ENCODE measurements at regions not wholly inside any gene's neighbourhood (a gene's known extent, or its start where the extent isn't known, plus 50 kb on each side); places are given as distances from the start of the nearest gene placed in this dataset.

DNA sequence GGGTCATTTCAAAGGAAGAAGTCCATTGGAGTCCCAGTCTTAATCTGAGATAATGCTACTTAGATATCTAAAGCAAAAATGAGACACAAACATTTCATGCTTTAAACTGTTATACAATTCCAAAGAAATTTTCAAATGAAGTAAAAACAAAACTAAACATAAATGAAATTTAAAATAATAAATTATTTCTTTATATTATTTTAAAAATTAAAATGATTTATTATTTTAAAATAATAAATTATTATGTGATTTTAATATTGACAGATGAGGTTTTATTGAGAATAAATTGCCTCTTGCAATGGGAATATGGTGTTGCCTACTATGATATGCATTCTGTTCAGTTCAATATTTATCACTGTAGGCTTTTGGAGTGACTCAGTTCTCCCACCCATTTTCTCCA is 93.7 kb upstream of the BACH2 start:
- Histone ChIP-seq H3K27me3 (ENCODE audit: insufficient read depth, low read length) (no peaks in the 10 kb centered on the region), H3K4me1 (ENCODE audit: insufficient read depth, low read length, severe bottlenecking) (peaks cover 82% of the 10 kb centered on the region), H4K20me1 (ENCODE audit: insufficient read depth, low read length) (no peaks in the 10 kb centered on the region), H3K36me3 (ENCODE audit: insufficient read depth, low read length) (no peaks in the 10 kb centered on the region; the same call in 1 of the 2 replicates), H3F3A (ENCODE audit: insufficient read depth, low read length) (0 out of 2 replicates have a peak, but pooled peaks cover 4% of the 10 kb centered on the region), H3K9me2 (ENCODE audit: low read depth, low read length) (no peaks in the 10 kb centered on the region), H3K4me3 (ENCODE audit: low read depth, low read length, poor library complexity, severe bottlenecking) (no peak overlapping the region), H3K9me3 (ENCODE audit: low read length) (no peaks in the 10 kb centered on the region), H2AFZ (ENCODE audit: low read length) (no peak overlapping the region), H3K4me2 (ENCODE audit: low read length) (no peak overlapping the region), H3K79me2 (ENCODE audit: insufficient read depth, low read length) (no peaks in the 10 kb centered on the region), H3K9ac (ENCODE audit: low read length) (no peak overlapping the region), H3K27ac (ENCODE audit: low read depth, low read length, poor library complexity, severe bottlenecking) (peak overlapping the region; percentile 100)
- TF ChIP-seq CTCF (IDR thresholded peaks at IDR 0.05; ENCODE audit: low read length) (no peak), EZH2 (IDR thresholded peaks at IDR 0.05; ENCODE audit: borderline replicate concordance, low read length) (no peak)

DNA sequence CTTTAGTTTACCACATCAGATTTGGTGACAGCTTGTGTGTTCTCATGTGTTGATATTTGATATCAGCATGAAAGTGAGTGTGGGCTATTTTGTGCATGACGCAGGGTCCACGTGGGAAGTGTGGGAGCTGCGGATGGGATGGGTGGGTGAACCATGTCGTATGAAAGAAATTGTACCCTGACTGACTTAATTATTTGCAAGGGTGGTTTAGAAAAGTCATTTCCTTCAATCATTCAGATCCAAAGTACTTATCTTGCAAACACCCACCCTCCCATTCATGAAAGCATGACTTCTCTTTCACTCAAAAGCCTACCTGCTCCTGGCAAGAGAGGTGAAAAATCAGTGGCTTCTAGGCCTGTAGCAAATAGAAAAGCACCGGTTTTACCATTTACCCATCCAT is 91.8 kb upstream of the BACH2 start:
- TF ChIP-seq CTCF (IDR thresholded peaks at IDR 0.05; ENCODE audit: low read length) (no peak), EZH2 (IDR thresholded peaks at IDR 0.05; ENCODE audit: borderline replicate concordance, low read length) (no peak)
- Histone ChIP-seq H3K36me3 (ENCODE audit: insufficient read depth, low read length) (no peaks in the 10 kb centered on the region; the same call in 1 of the 2 replicates), H3K9me3 (ENCODE audit: low read length) (no peaks in the 10 kb centered on the region), H3K27ac (ENCODE audit: low read depth, low read length, poor library complexity, severe bottlenecking) (peak overlapping the region; percentile 100), H3K9ac (ENCODE audit: low read length) (peak overlapping the region; percentile 77), H3K4me3 (ENCODE audit: low read depth, low read length, poor library complexity, severe bottlenecking) (peak overlapping the region; percentile 40), H3K27me3 (ENCODE audit: insufficient read depth, low read length) (no peaks in the 10 kb centered on the region), H3K9me2 (ENCODE audit: low read depth, low read length) (no peaks in the 10 kb centered on the region), H2AFZ (ENCODE audit: low read length) (no peak overlapping the region), H3F3A (ENCODE audit: insufficient read depth, low read length) (peaks cover 9% of the 10 kb centered on the region; the same call in 1 of the 2 replicates), H3K4me1 (ENCODE audit: insufficient read depth, low read length, severe bottlenecking) (peaks cover 82% of the 10 kb centered on the region), H3K4me2 (ENCODE audit: low read length) (peak overlapping the region; percentile 84), H4K20me1 (ENCODE audit: insufficient read depth, low read length) (no peaks in the 10 kb centered on the region), H3K79me2 (ENCODE audit: insufficient read depth, low read length) (no peaks in the 10 kb centered on the region)

DNA sequence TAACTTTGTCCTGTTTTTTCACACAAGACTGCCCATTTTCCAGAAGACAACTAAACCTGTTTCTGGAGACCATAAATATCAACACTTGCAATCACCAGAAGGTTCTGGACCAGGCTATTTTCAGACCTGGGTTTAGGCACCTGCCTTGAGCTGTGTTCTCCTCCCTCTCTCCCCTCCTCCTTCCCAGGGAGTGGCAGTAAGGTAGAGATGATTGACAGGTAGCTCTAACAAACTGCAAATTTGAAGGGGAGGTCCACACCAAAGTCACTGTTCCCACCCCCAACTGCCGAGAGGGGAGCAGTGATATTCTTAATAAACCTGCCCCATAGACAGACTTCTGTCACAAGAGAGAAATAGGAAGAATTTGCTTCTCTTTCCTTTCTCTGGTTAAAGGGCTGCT is 91.2 kb upstream of the BACH2 start:
- H3K4me3 ChIP-seq (ENCODE audit: low read depth, low read length, poor library complexity, severe bottlenecking) = peak overlapping the region; percentile 40
- no peaks in the 10 kb centered on the region for H3K79me2 ChIP-seq (ENCODE audit: insufficient read depth, low read length)
- peak overlapping the region; percentile 77 for H3K9ac ChIP-seq (ENCODE audit: low read length)
- H3K27me3 ChIP-seq (ENCODE audit: insufficient read depth, low read length) = no peaks in the 10 kb centered on the region
- no peaks in the 10 kb centered on the region for H4K20me1 ChIP-seq (ENCODE audit: insufficient read depth, low read length)
- peak overlapping the region; percentile 84 for H3K4me2 ChIP-seq (ENCODE audit: low read length)
- H3K4me1 ChIP-seq (ENCODE audit: insufficient read depth, low read length, severe bottlenecking) = peaks cover 81% of the 10 kb centered on the region
- H3K27ac ChIP-seq (ENCODE audit: low read depth, low read length, poor library complexity, severe bottlenecking) = peak overlapping the region; percentile 100
- H3K9me2 ChIP-seq (ENCODE audit: low read depth, low read length) = no peaks in the 10 kb centered on the region
- no peak overlapping the region for H2AFZ ChIP-seq (ENCODE audit: low read length)
- no peaks in the 10 kb centered on the region for H3K9me3 ChIP-seq (ENCODE audit: low read length)
- TF ChIP-seq CTCF (IDR thresholded peaks at IDR 0.05; ENCODE audit: low read length) = no peak
- TF ChIP-seq EZH2 (IDR thresholded peaks at IDR 0.05; ENCODE audit: borderline replicate concordance, low read length) = no peak
- no peaks in the 10 kb centered on the region; the same call in 1 of the 2 replicates for H3K36me3 ChIP-seq (ENCODE audit: insufficient read depth, low read length)
- peaks cover 11% of the 10 kb centered on the region; the same call in 1 of the 2 replicates for H3F3A ChIP-seq (ENCODE audit: insufficient read depth, low read length)
